ENCODE measurements at regions not wholly inside any gene's neighbourhood (a gene's known extent, or its start where the extent isn't known, plus 50 kb on each side); places are given as distances from the start of the nearest gene placed in this dataset.

- intact Hi-C loops (cut with DNase I; ENCODE audit: low total_unique reads), result no loop called here
- TF ChIP-seq POLR2A (IDR thresholded peaks at IDR 0.05) (no peak), CTCF (IDR thresholded peaks at IDR 0.05) (no peak)
- H3K4me3 ChIP-seq (ENCODE audit: low read depth, poor library complexity, severe bottlenecking), result no peak overlapping the region
- 84 to 85% methylated on average over 1 of the region's 1 CpG for WGBS, 2 donors
- DNase-seq (ENCODE audit: low spot score in 2 of 2), result no peak
Measured at GRCh38 chr14:85042301-85042700, 487.6 kb upstream of the FLRT2 start.

- TF ChIP-seq CTCF (IDR thresholded peaks at IDR 0.05) (no peak), POLR2A (IDR thresholded peaks at IDR 0.05) (no peak)
- intact Hi-C loops (cut with DNase I; ENCODE audit: low total_unique reads), result no loop called here
- WGBS, 2 donors, result 90 to 95% methylated on average over 1 of the region's 1 CpG
- no peak overlapping the region for H3K4me3 ChIP-seq (ENCODE audit: low read depth, poor library complexity, severe bottlenecking)
- DNase-seq (ENCODE audit: low spot score in 2 of 2), result no peak
Measured at GRCh38 chr14:85050180-85050579, 479.8 kb upstream of the FLRT2 start.

- no peak overlapping the region for H3K4me3 ChIP-seq (ENCODE audit: low read depth, poor library complexity, severe bottlenecking)
- DNase-seq (ENCODE audit: low spot score in 2 of 2), result no peak
- no peak for TF ChIP-seq CTCF (IDR thresholded peaks at IDR 0.05)
- intact Hi-C loops (cut with DNase I; ENCODE audit: low total_unique reads), result no loop called here
- 83 to 85% methylated on average over 2 of the region's 2 CpGs for WGBS, 2 donors
Measured at GRCh38 chr14:85052646-85053045, 477.3 kb upstream of the FLRT2 start.

- no peak for DNase-seq (ENCODE audit: low spot score in 2 of 2)
- TF ChIP-seq POLR2A (IDR thresholded peaks at IDR 0.05) (no peak), CTCF (IDR thresholded peaks at IDR 0.05) (no peak)
- intact Hi-C loops (cut with DNase I; ENCODE audit: low total_unique reads), result no loop called here
Measured at GRCh38 chr14:85054178-85054577, 475.8 kb upstream of the FLRT2 start.

GRCh38 chr14:85056267-85056666 lies 473.7 kb upstream of the FLRT2 start:
- no peak for DNase-seq (ENCODE audit: low spot score in 2 of 2)
- 22 to 30% methylated on average over 1 of the region's 1 CpG for WGBS, 2 donors
- TF ChIP-seq CTCF (IDR thresholded peaks at IDR 0.05) (no peak), POLR2A (IDR thresholded peaks at IDR 0.05) (no peak)
- no peak overlapping the region for H3K4me3 ChIP-seq (ENCODE audit: low read depth, poor library complexity, severe bottlenecking)
- intact Hi-C loops (cut with DNase I; ENCODE audit: low total_unique reads), result no loop called here

More at GRCh38 chr14:85054178-85054577, 475.8 kb upstream of the FLRT2 start:
- H3K4me3 ChIP-seq (ENCODE audit: low read depth, poor library complexity, severe bottlenecking), result no peak overlapping the region

GRCh38 chr14:85057221-85057620 lies 472.7 kb upstream of the FLRT2 start:
- DNase-seq (ENCODE audit: low spot score in 2 of 2), result no peak

More at GRCh38 chr14:85057221-85057620, 472.7 kb upstream of the FLRT2 start:
- no peak overlapping the region for H3K4me3 ChIP-seq (ENCODE audit: low read depth, poor library complexity, severe bottlenecking)
- 57 to 61% methylated on average over 7 of the region's 7 CpGs for WGBS, 2 donors
- no peak for TF ChIP-seq CTCF (IDR thresholded peaks at IDR 0.05)
- TF ChIP-seq POLR2A (IDR thresholded peaks at IDR 0.05), result no peak
- intact Hi-C loops (cut with DNase I; ENCODE audit: low total_unique reads), result no loop called here
